ENCODE measurements at regions not wholly inside any gene's neighbourhood (a gene's known extent, or its start where the extent isn't known, plus 50 kb on each side); places are given as distances from the start of the nearest gene placed in this dataset.

- TF ChIP-seq POLR2AphosphoS5 (IDR thresholded peaks at IDR 0.05) (no peak), CTCF (IDR thresholded peaks at IDR 0.05) (no peak), POLR2A (IDR thresholded peaks at IDR 0.05) (no peak)
Observed at GRCh38 chr1:147851149-147851548, 51.4 kb upstream of the GJA8 start.

All from sigmoid colon (tissue), 4 donors.